ENCODE measurements at regions not wholly inside any gene's neighbourhood (a gene's known extent, or its start where the extent isn't known, plus 50 kb on each side); places are given as distances from the start of the nearest gene placed in this dataset.

DNA sequence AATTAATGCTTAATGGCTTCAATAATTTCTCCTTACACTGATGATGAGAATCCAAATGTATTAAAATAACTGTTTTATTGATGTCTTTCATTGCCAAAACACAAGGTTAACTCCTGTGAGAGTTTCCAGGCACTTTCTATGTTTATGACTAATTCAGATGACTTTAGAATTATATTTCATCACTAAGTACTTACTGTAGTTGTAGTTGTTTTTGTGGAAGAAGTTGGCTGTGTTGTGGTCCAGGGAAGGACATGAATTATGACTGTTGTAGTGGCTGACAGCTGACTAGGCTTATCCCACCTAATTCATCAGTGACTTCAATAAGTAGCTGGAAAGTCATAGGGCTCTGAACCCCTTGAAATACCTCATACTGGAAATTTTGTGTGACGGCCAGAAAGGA is 254.8 kb downstream of the HGF start:
- Histone ChIP-seq H3K9me3 (no peaks in the 10 kb centered on the region), H3K4me3 (no peak overlapping the region), H3K36me3 (no peaks in the 10 kb centered on the region), H3K4me1 (no peaks in the 10 kb centered on the region), H3K27ac (no peak overlapping the region), H3K27me3 (no peaks in the 10 kb centered on the region)
- TF ChIP-seq, protein P1, sequence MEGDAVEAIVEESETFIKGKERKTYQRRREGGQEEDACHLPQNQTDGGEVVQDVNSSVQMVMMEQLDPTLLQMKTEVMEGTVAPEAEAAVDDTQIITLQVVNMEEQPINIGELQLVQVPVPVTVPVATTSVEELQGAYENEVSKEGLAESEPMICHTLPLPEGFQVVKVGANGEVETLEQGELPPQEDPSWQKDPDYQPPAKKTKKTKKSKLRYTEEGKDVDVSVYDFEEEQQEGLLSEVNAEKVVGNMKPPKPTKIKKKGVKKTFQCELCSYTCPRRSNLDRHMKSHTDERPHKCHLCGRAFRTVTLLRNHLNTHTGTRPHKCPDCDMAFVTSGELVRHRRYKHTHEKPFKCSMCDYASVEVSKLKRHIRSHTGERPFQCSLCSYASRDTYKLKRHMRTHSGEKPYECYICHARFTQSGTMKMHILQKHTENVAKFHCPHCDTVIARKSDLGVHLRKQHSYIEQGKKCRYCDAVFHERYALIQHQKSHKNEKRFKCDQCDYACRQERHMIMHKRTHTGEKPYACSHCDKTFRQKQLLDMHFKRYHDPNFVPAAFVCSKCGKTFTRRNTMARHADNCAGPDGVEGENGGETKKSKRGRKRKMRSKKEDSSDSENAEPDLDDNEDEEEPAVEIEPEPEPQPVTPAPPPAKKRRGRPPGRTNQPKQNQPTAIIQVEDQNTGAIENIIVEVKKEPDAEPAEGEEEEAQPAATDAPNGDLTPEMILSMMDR (IDR thresholded peaks at IDR 0.05): no peak
- no peak for TF ChIP-seq POLR2A (IDR thresholded peaks at IDR 0.05)
- no peak for TF ChIP-seq POLR2AphosphoS5 (IDR thresholded peaks at IDR 0.05; ENCODE audit: insufficient read depth in 1 of 2, low read depth in 1 of 2)
- intact Hi-C loops (cut with DNase I): no loop called here
- no peak for DNase-seq (ENCODE audit: extremely low spot score in 2 of 2)

DNA sequence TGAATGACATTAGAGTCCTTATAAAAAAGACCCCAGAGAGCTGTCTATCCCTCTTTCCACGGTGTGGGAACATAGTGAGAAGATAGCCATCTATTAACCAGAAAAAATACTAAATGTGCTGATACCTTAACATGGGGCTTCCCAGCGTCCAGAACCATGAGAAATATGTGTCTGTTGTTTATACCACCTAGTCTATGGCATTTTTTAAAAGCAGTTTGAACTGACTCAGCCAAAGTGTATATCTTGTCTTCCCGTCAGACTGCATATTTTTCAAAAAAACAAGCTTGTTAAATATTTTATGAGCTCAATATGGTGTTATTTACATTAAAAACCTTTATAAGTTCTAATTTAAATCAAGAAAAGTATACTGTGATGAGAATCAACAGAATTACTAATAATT is 255.3 kb downstream of the HGF start:
- no peaks in the 10 kb centered on the region for H3K4me1 ChIP-seq
- DNase-seq (ENCODE audit: extremely low spot score in 2 of 2): no peak
- no peaks in the 10 kb centered on the region for H3K36me3 ChIP-seq
- H3K27ac ChIP-seq: no peak overlapping the region
- no peak overlapping the region for H3K4me3 ChIP-seq
- no peaks in the 10 kb centered on the region for H3K9me3 ChIP-seq
- TF ChIP-seq, protein P1 (IDR thresholded peaks at IDR 0.05): no peak
- TF ChIP-seq POLR2A (IDR thresholded peaks at IDR 0.05): no peak
- intact Hi-C loops (cut with DNase I): no loop called here
- H3K27me3 ChIP-seq: no peaks in the 10 kb centered on the region

DNA sequence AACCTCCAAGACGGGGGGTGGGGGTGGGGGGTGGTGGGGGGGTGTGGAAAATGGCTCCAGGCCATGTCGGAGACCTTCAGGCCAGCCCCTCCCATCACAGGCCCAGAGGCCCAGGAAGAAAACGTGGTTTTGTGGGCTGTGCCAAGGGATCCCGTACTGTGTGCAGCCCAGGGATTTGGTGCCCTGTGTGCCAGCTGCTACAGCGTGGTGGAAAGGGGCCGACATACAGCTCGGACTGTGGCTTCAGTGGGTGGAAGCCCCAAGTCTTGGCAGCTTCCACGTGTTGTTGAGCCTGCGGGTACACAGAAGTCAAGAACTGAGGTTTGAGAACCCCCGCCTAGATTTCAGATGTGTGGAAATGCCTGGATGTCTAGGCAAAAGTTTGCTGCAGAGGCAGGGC is 259.7 kb downstream of the HGF start:
- Histone ChIP-seq H3K9me3 (no peaks in the 10 kb centered on the region), H3K4me3 (no peak overlapping the region), H3K36me3 (no peaks in the 10 kb centered on the region), H3K4me1 (no peaks in the 10 kb centered on the region), H3K27me3 (no peaks in the 10 kb centered on the region), H3K27ac (no peak overlapping the region)
- no peak for DNase-seq (ENCODE audit: extremely low spot score in 2 of 2)
- TF ChIP-seq POLR2AphosphoS5 (IDR thresholded peaks at IDR 0.05; ENCODE audit: insufficient read depth in 1 of 2, low read depth in 1 of 2) (no peak), POLR2A (IDR thresholded peaks at IDR 0.05) (no peak)
- TF ChIP-seq, protein P1 (IDR thresholded peaks at IDR 0.05): no peak
- intact Hi-C loops (cut with DNase I): no loop called here

DNA sequence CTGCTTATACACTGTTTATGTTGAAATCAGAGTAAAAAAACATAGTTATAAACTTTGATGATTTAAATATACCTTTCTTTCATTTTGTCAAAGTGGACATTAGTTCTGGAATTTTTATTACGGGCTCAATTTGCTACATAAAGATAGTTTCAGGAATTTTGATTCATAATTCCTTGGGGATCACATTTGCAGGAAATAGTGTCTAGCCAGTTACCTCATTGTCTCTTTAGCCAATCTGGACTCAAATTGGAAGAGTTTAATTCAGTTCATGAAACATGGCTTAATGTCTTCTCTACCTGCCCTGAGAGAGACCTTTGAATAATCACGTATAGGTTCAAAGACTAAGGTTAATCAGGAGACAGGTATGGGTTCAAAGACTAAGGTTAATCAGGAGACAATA is 262.6 kb downstream of the HGF start:
- Histone ChIP-seq H3K4me3 (no peak overlapping the region), H3K27ac (no peak overlapping the region), H3K9me3 (no peaks in the 10 kb centered on the region), H3K36me3 (no peaks in the 10 kb centered on the region), H3K4me1 (no peaks in the 10 kb centered on the region), H3K27me3 (no peaks in the 10 kb centered on the region)
- DNase-seq (ENCODE audit: extremely low spot score in 2 of 2): no peak
- TF ChIP-seq POLR2A (IDR thresholded peaks at IDR 0.05) (no peak), POLR2AphosphoS5 (IDR thresholded peaks at IDR 0.05; ENCODE audit: insufficient read depth in 1 of 2, low read depth in 1 of 2) (no peak)
- TF ChIP-seq, protein P1 (IDR thresholded peaks at IDR 0.05): no peak
- intact Hi-C loops (cut with DNase I): no loop called here

DNA sequence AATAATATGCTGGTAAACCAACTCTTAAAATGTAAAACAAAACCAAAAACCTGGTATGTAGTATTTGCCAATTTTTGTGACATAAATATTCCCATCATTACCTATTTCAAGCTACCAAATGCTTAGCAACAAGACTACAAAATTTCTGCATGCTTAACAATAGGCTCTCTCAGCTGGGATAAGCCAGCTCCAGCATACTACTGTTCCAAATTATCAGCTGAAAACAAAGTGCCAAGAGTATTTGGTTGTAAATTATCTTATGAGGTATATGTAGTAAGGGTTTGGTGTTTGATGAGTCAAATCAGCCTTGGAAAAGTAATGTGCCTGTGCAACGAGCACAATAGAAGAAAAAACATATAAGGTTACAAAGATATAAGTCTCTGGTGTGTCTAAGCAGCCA is 263.2 kb downstream of the HGF start:
- intact Hi-C loops (cut with DNase I): no loop called here
- Histone ChIP-seq H3K4me1 (no peaks in the 10 kb centered on the region), H3K9me3 (no peaks in the 10 kb centered on the region), H3K4me3 (no peak overlapping the region), H3K27me3 (no peaks in the 10 kb centered on the region), H3K27ac (no peak overlapping the region), H3K36me3 (no peaks in the 10 kb centered on the region)
- TF ChIP-seq POLR2AphosphoS5 (IDR thresholded peaks at IDR 0.05; ENCODE audit: insufficient read depth in 1 of 2, low read depth in 1 of 2) (no peak), POLR2A (IDR thresholded peaks at IDR 0.05) (no peak)
- TF ChIP-seq, protein P1 (IDR thresholded peaks at IDR 0.05): no peak
- DNase-seq (ENCODE audit: extremely low spot score in 2 of 2): no peak
